ENCODE measurements at regions not wholly inside any gene's neighbourhood (a gene's known extent, or its start where the extent isn't known, plus 50 kb on each side); places are given as distances from the start of the nearest gene placed in this dataset.

- H3K4me1 ChIP-seq (ENCODE audit: control insufficient read depth in 2 of 2, insufficient read depth in 2 of 2, low read length in 2 of 2), result no peaks in the 10 kb centered on the region
- no peak overlapping the region for H3K9ac ChIP-seq (ENCODE audit: low read length)
- DNase-seq, result no peak
- Mint-ChIP-seq H3K9me3 (ENCODE audit: insufficient read depth) (no peaks in the 10 kb centered on the region), H3K4me3 (no peak overlapping the region), H3K27ac (no peak overlapping the region), H3K4me1 (no peaks in the 10 kb centered on the region), H3K27me3 (no peaks in the 10 kb centered on the region)
- no peak overlapping the region for H2AFZ ChIP-seq (ENCODE audit: insufficient read depth, low read depth, low read length, poor library complexity, severe bottlenecking)
- H3K36me3 ChIP-seq (replicated peaks in 1 of 2; ENCODE audit: control extremely low read depth in 1 of 2, control insufficient read depth in 1 of 2, extremely low read depth in 1 of 2, insufficient read depth in 2 of 2, low read length in 1 of 2), result no peaks in the 10 kb centered on the region
- no peak overlapping the region for H3K4me2 ChIP-seq (replicated peaks; ENCODE audit: low read depth, low read length, poor library complexity, severe bottlenecking)
- ATAC-seq (ENCODE audit: low read depth), result no peak
- peaks cover 0 to 10% (median 0%) of the 10 kb centered on the region in 3 donors for H3K9me3 ChIP-seq (ENCODE audit: control extremely low read depth in 1 of 3, control insufficient read depth in 2 of 3, insufficient read depth in 1 of 3, low read length in 2 of 3)
- no peaks in the 10 kb centered on the region for H4K20me1 ChIP-seq (ENCODE audit: control insufficient read depth, insufficient read depth, low read length, poor library complexity, severe bottlenecking)
- ChIA-PET CTCF (no interaction called here), POLR2A (no interaction called here)
- TF ChIP-seq CTCF (IDR thresholded peaks at IDR 0.05) (no peak), EZH2 (IDR thresholded peaks at IDR 0.05; ENCODE audit: borderline replicate concordance, insufficient read depth, low read depth, low read length, poor library complexity, severe bottlenecking) (no peak)
- no peaks in the 10 kb centered on the region for H3K79me2 ChIP-seq (ENCODE audit: control insufficient read depth, insufficient read depth, low read length)
- H3K27me3 ChIP-seq (replicated peaks in 1 of 4; ENCODE audit: control extremely low read depth in 1 of 4, control insufficient read depth in 3 of 4, insufficient read depth in 4 of 4, low read length in 3 of 4), result no peaks in the 10 kb centered on the region
- 63% methylated on average over 4 of the region's 7 CpGs for WGBS (ENCODE audit: insufficient coverage)
- no peak overlapping the region for H3K27ac ChIP-seq (ENCODE audit: low read length in 2 of 2)
- intact Hi-C loops (cut with micrococcal nuclease), result no loop called here
- H3K4me3 ChIP-seq (ENCODE audit: control extremely low read depth in 1 of 5, extremely low read depth in 1 of 5, insufficient read depth in 1 of 5, low read depth in 2 of 5, low read length in 4 of 5), result no peak overlapping the region
Observed at GRCh38 chr5:5014586-5015235, 125.4 kb upstream of the ADAMTS16 start.

GRCh38 chr5:5017827-5018577 lies 122.1 kb upstream of the ADAMTS16 start:
- H3K27ac ChIP-seq (ENCODE audit: low read length in 2 of 2), result no peak overlapping the region
- H3K4me1 ChIP-seq (ENCODE audit: control insufficient read depth in 2 of 2, insufficient read depth in 2 of 2, low read length in 2 of 2), result no peaks in the 10 kb centered on the region
- 90% methylated on average over 9 of the region's 9 CpGs for whole genome bisulfite sequencing (ENCODE audit: insufficient coverage)
- no peaks in the 10 kb centered on the region for H3K4me1 Mint-ChIP-seq
- CTCF ChIA-PET, result no interaction called here
- H3K4me3 Mint-ChIP-seq, result no peak overlapping the region
- no peak overlapping the region for H3K9ac ChIP-seq (ENCODE audit: low read length)
- no peaks in the 10 kb centered on the region for H3K36me3 ChIP-seq (replicated peaks in 1 of 2; ENCODE audit: control extremely low read depth in 1 of 2, control insufficient read depth in 1 of 2, extremely low read depth in 1 of 2, insufficient read depth in 2 of 2, low read length in 1 of 2)
- H3K4me2 ChIP-seq (replicated peaks; ENCODE audit: low read depth, low read length, poor library complexity, severe bottlenecking), result no peak overlapping the region
- H3K27ac Mint-ChIP-seq, result no peak overlapping the region
- no peak for DNase-seq
- H3K79me2 ChIP-seq (ENCODE audit: control insufficient read depth, insufficient read depth, low read length), result no peaks in the 10 kb centered on the region
- POLR2A ChIA-PET, result no interaction called here
- no peaks in the 10 kb centered on the region for H3K27me3 ChIP-seq (replicated peaks in 1 of 4; ENCODE audit: control extremely low read depth in 1 of 4, control insufficient read depth in 3 of 4, insufficient read depth in 4 of 4, low read length in 3 of 4)
- no peak for ATAC-seq (ENCODE audit: low read depth)
- no peak overlapping the region for H2AFZ ChIP-seq (ENCODE audit: insufficient read depth, low read depth, low read length, poor library complexity, severe bottlenecking)
- no peaks in the 10 kb centered on the region for H4K20me1 ChIP-seq (ENCODE audit: control insufficient read depth, insufficient read depth, low read length, poor library complexity, severe bottlenecking)
- no peak for TF ChIP-seq EZH2 (IDR thresholded peaks at IDR 0.05; ENCODE audit: borderline replicate concordance, insufficient read depth, low read depth, low read length, poor library complexity, severe bottlenecking)
- no peak for TF ChIP-seq CTCF (IDR thresholded peaks at IDR 0.05)
- intact Hi-C loops (cut with micrococcal nuclease), result no loop called here
- H3K9me3 Mint-ChIP-seq (ENCODE audit: insufficient read depth), result no peaks in the 10 kb centered on the region
- H3K9me3 ChIP-seq (ENCODE audit: control extremely low read depth in 1 of 3, control insufficient read depth in 2 of 3, insufficient read depth in 1 of 3, low read length in 2 of 3), result peaks cover 0 to 7% (median 0%) of the 10 kb centered on the region in 3 donors
- H3K4me3 ChIP-seq (ENCODE audit: control extremely low read depth in 1 of 5, extremely low read depth in 1 of 5, insufficient read depth in 1 of 5, low read depth in 2 of 5, low read length in 4 of 5), result no peak overlapping the region
- H3K27me3 Mint-ChIP-seq, result no peaks in the 10 kb centered on the region
